GM12878 (cell line): ENCODE measurements at regions not wholly inside any gene's neighbourhood (a gene's known extent, or its start where the extent isn't known, plus 50 kb on each side); places are given as distances from the start of the nearest gene placed in this dataset.

Source experiments
- ATAC-seq: fragments of 200-7000 bp; cut with Tn5 transposase; 3 replicates; pipeline ENCODE4 v1.9.1; 2020; ENCODE audit warnings: mild to moderate bottlenecking, moderate library complexity
- BruUV-seq: library from RNA; stranded (reverse); fragments of 400-500 nt; replicated peaks from 2 replicates; lab custom pipeline; 2021; lab: Mats Ljungman, UMichigan
- CTCF ChIA-PET: fragments of 300-600 bp; sonication (Branson Sonifier 250); formaldehyde crosslinking; extraction: SDS; loops from one replicate; lab custom pipeline; 2021; ENCODE audit warnings: inconsistent platforms; lab: Yijun Ruan, JAX
- POLR2A ChIA-PET: fragments of 350-600 bp; formaldehyde crosslinking; extraction: SDS; loops from one replicate; lab custom pipeline; 2021; ENCODE audit warnings: inconsistent platforms; lab: Charles Lee
- RAD21 ChIA-PET: fragments of 300-600 bp; sonication (Branson Sonifier 250); formaldehyde crosslinking; loops from one replicate; lab custom pipeline; 2023; ENCODE audit warnings: antibody characterized with exemption; ENCODE audit not compliant: unreplicated experiment; lab: Charles Lee
- SMC1A ChIA-PET: fragments of 300-600 bp; sonication (Branson Sonifier 250); formaldehyde crosslinking; loops from one replicate; lab custom pipeline; 2023; ENCODE audit not compliant: unreplicated experiment, uncharacterized antibody; lab: Charles Lee
- DNase-seq: peaks from one replicate; pipeline ENCODE4 v3.0.0-alpha.2; 2011; ENCODE audit warnings: low read depth, low spot score
- FAIRE-seq: peaks from 3 replicates; lab custom pipeline; 2011; peaks lifted over from hg19 to GRCh38; lab: Jason Lieb, UNC
- H2AFZ ChIP-seq: 2 replicates; pipeline ENCODE4 v1.6.0; 2011; ENCODE audit warnings: low read depth, low read length, control low read depth; ENCODE audit not compliant: control insufficient read depth
- H3K27ac ChIP-seq: 2 replicates; pipeline ENCODE4 v1.5.1; 2011; ENCODE audit warnings: control low read depth; ENCODE audit not compliant: control insufficient read depth, insufficient read depth
- H3K27me3 ChIP-seq, 2 experiments: replicated peaks in 1 of 2; 2 replicates each; pipeline versions ENCODE4 v1.6.0 to v1.6.1; 2011; ENCODE audit warnings: low read length in 1 of 2; ENCODE audit not compliant: control insufficient read depth in 2 of 2, insufficient read depth in 2 of 2
- H3K36me3 ChIP-seq, 2 experiments: 2 replicates each; pipeline ENCODE4 v1.5.1; 2011; ENCODE audit warnings: low read length in 1 of 2; ENCODE audit not compliant: control insufficient read depth in 2 of 2, insufficient read depth in 2 of 2
- H3K4me1 ChIP-seq: 2 replicates; pipeline ENCODE4 v1.6.1; 2011; ENCODE audit warnings: mild to moderate bottlenecking, low read length, moderate library complexity, mixed read lengths; ENCODE audit not compliant: control insufficient read depth, insufficient read depth
- H3K4me2 ChIP-seq: 2 replicates; pipeline ENCODE4 v1.6.0; 2011; ENCODE audit warnings: control low read depth; ENCODE audit not compliant: control insufficient read depth, insufficient read depth
- H3K4me3 ChIP-seq: fragments of 200-600 bp; sonication (generic); 2 replicates; pipeline ENCODE4 v1.5.1; 2016
- H3K79me2 ChIP-seq: 2 replicates; pipeline ENCODE4 v1.6.0; 2011; ENCODE audit warnings: low read length; ENCODE audit not compliant: control insufficient read depth, insufficient read depth
- H3K9ac ChIP-seq: 2 replicates; pipeline ENCODE4 v1.8.0; 2011; ENCODE audit warnings: low read length, control low read depth, mixed read lengths; ENCODE audit not compliant: control insufficient read depth, insufficient read depth
- H3K9me3 ChIP-seq: replicated peaks from 3 replicates; pipeline ENCODE4 v1.5.1; 2011; ENCODE audit warnings: mild to moderate bottlenecking, low read length; ENCODE audit not compliant: control insufficient read depth, insufficient read depth
- H4K20me1 ChIP-seq: 2 replicates; pipeline ENCODE4 v1.6.0; 2011; ENCODE audit not compliant: control insufficient read depth, insufficient read depth
- ATF7 ChIP-seq: fragments of 450-650 bp; IDR thresholded peaks from 2 replicates; pipeline ENCODE4 v1.6.1; 2016; ENCODE audit warnings: low read depth, mild to moderate bottlenecking
- BMI1 ChIP-seq: fragments of 450-650 bp; IDR thresholded peaks from 2 replicates; pipeline ENCODE4 v1.6.1; 2016; ENCODE audit warnings: mild to moderate bottlenecking, moderate library complexity, borderline replicate concordance
- CBFB ChIP-seq: IDR thresholded peaks from 2 replicates; pipeline ENCODE4 v1.6.1; 2016; ENCODE audit warnings: antibody characterized with exemption, low read depth
- EED ChIP-seq: sonication (generic); IDR thresholded peaks from 2 replicates; pipeline ENCODE4 v1.6.1; 2016; ENCODE audit warnings: antibody characterized with exemption, low read depth
- HDAC6 ChIP-seq: fragments of 200-600 bp; sonication (generic); IDR thresholded peaks from one replicate; pipeline ENCODE4 v1.8.0; 2017; ENCODE audit warnings: antibody characterized with exemption; ENCODE audit not compliant: unreplicated experiment
- IKZF1 ChIP-seq: fragments of 450-650 bp; conservative IDR thresholded peaks from 2 replicates; pipeline ENCODE4 v1.6.1; 2017; ENCODE audit warnings: antibody characterized with exemption, mild to moderate bottlenecking
- KAT2A ChIP-seq: conservative IDR thresholded peaks from 2 replicates; pipeline ENCODE4 v1.6.1; 2011; ENCODE audit warnings: low read depth, low read length; ENCODE audit not compliant: control insufficient read depth
- POLR2AphosphoS2 ChIP-seq: IDR thresholded peaks from 2 replicates; pipeline ENCODE4 v1.6.1; 2011; ENCODE audit warnings: low read depth, mild to moderate bottlenecking, low read length, improper control_type of control experiment, moderate library complexity
- POU2F2 ChIP-seq: IDR thresholded peaks from 3 replicates; pipeline ENCODE4 v1.6.1; 2011; ENCODE audit warnings: low read depth, mild to moderate bottlenecking, low read length, borderline replicate concordance
- SIN3A ChIP-seq: IDR thresholded peaks from 2 replicates; pipeline ENCODE4 v1.6.1; 2012; ENCODE audit warnings: low read depth, low read length, improper control_type of control experiment
- SREBF1 ChIP-seq: IDR thresholded peaks from 2 replicates; pipeline ENCODE4 v1.6.1; 2012; ENCODE audit warnings: mild to moderate bottlenecking, low read length
- TCF7 ChIP-seq: IDR thresholded peaks from 2 replicates; pipeline ENCODE4 v1.6.1; 2014; ENCODE audit warnings: antibody characterized with exemption, borderline replicate concordance
- WGBS: methylation state at CpG from one replicate; pipeline ENCODE4 v1.1.6; 2016; ENCODE audit warnings: low lambda C conversion rate; ENCODE audit not compliant: insufficient replicate concordance, insufficient coverage; ENCODE audit errors: missing lambda C conversion rate; 5-methylcytosine and 5-hydroxymethylcytosine counted together
- in situ Hi-C: fragments of 300-500 bp; cut with MboI; formaldehyde crosslinking; loops from 9 replicates; pipeline ENCODE4 v1.14.3; 2018; ENCODE audit warnings: mixed read lengths
- intact Hi-C: fragments of 100-400 bp; cut with micrococcal nuclease; formaldehyde crosslinking; loops from one replicate; pipeline ENCODE4 v1.14.2; 2022; ENCODE audit not compliant: unreplicated experiment
- TF ChIP-seq, protein P1 (sequence below): fragments of 150-350 bp; IDR thresholded peaks from 2 replicates; pipeline ENCODE4 v1.6.1; 2014; ENCODE audit warnings: mild to moderate bottlenecking, low read depth, low read length
- TF ChIP-seq, protein P2 (sequence below): fragments of 450-650 bp; IDR thresholded peaks from 2 replicates; pipeline ENCODE4 v1.6.1; 2014; ENCODE audit warnings: mild to moderate bottlenecking
- TF ChIP-seq, protein P3 (sequence below): IDR thresholded peaks from 2 replicates; pipeline ENCODE4 v1.6.1; 2012; ENCODE audit warnings: mild to moderate bottlenecking, low read depth, low read length

DNA sequence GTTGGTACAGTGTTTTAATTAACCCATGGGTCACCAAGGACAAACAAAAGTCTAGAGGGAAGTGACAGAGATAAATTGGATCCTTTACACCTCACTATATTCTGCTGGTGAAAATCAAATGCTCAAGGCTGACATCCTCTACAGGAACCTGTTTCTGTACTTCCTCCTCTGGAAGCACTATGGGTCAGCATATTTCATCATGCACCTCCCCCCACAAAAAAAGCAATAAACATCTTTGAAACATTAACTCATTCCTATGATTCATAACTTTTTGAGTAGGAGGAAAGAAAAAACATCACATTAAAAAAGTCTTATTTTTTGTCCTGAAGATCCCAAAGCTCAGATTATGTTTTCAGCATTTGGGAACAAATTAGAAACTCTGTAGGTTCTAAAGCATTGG is 588.3 kb upstream of the SGCG start:
- no peaks in the 10 kb centered on the region for H3K4me1 ChIP-seq
- RAD21 ChIA-PET = no interaction called here
- in situ Hi-C loops = no loop called here
- SMC1A ChIA-PET = no interaction called here
- CTCF ChIA-PET = no interaction called here
- POLR2A ChIA-PET = no interaction called here
- DNase-seq (no peak), ATAC-seq (no peak), FAIRE-seq (no peak)
- intact Hi-C loops = no loop called here
- H3K27ac ChIP-seq = no peak overlapping the region
- H3K79me2 ChIP-seq = no peaks in the 10 kb centered on the region
- no peaks in the 10 kb centered on the region for H3K27me3 ChIP-seq
- H3K9me3 ChIP-seq = no peaks in the 10 kb centered on the region; the same call in 2 of the 3 replicates
- no peak for TF ChIP-seq POLR2AphosphoS2
- no peak overlapping the region for H2AFZ ChIP-seq
- H4K20me1 ChIP-seq = no peaks in the 10 kb centered on the region
- H3K9ac ChIP-seq = no peak overlapping the region
- H3K36me3 ChIP-seq = no peaks in the 10 kb centered on the region
- no peak overlapping the region for H3K4me2 ChIP-seq
- H3K4me3 ChIP-seq = no peak overlapping the region
- no TSS peak for BruUV-seq

DNA sequence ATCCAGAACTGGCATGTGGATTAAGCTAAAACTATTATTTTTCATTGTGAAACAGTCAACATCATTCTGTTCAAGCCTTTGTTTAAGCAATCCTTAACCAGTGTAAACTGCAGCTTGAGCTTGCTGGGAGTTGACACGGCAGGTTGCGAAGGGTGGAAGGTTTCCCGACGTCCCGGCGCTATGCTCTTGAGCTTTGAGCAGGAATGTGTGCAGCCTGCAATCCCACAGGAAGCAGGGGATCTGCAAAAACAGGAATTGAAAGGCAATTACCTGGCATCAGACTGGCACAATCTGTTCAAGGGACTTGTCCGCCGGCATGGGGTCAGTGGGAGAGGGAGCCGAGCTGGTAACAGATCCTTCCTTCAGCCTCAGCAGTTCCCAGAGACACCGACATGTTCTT is 586.7 kb upstream of the SGCG start:
- POLR2A ChIA-PET = no interaction called here
- ATAC-seq (no peak), DNase-seq (no peak), FAIRE-seq (no peak)
- SMC1A ChIA-PET = no interaction called here
- Histone ChIP-seq H3K36me3 (no peaks in the 10 kb centered on the region), H3K79me2 (no peaks in the 10 kb centered on the region), H3K9ac (no peak overlapping the region), H3K4me1 (no peaks in the 10 kb centered on the region), H3K27ac (no peak overlapping the region), H3K4me3 (no peak overlapping the region), H2AFZ (no peak overlapping the region), H3K4me2 (no peak overlapping the region), H4K20me1 (no peaks in the 10 kb centered on the region), H3K27me3 (no peaks in the 10 kb centered on the region), H3K9me3 (no peaks in the 10 kb centered on the region; the same call in 2 of the 3 replicates)
- 54% methylated on average over 10 of the region's 10 CpGs for WGBS
- CTCF ChIA-PET = no interaction called here
- in situ Hi-C loops (no loop called here), intact Hi-C loops (no loop called here)
- no TSS peak for BruUV-seq
- RAD21 ChIA-PET = no interaction called here
- TF ChIP-seq, protein P1, sequence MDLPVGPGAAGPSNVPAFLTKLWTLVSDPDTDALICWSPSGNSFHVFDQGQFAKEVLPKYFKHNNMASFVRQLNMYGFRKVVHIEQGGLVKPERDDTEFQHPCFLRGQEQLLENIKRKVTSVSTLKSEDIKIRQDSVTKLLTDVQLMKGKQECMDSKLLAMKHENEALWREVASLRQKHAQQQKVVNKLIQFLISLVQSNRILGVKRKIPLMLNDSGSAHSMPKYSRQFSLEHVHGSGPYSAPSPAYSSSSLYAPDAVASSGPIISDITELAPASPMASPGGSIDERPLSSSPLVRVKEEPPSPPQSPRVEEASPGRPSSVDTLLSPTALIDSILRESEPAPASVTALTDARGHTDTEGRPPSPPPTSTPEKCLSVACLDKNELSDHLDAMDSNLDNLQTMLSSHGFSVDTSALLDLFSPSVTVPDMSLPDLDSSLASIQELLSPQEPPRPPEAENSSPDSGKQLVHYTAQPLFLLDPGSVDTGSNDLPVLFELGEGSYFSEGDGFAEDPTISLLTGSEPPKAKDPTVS = no peak
- TF ChIP-seq HDAC6 = no peak
- no peak for TF ChIP-seq POU2F2
- no peak for TF ChIP-seq KAT2A
- TF ChIP-seq CBFB = no peak
- no peak for TF ChIP-seq IKZF1
- TF ChIP-seq SREBF1 = no peak
- no peak for TF ChIP-seq ATF7
- TF ChIP-seq EED = no peak
- TF ChIP-seq TCF7 = no peak
- TF ChIP-seq, protein P2, sequence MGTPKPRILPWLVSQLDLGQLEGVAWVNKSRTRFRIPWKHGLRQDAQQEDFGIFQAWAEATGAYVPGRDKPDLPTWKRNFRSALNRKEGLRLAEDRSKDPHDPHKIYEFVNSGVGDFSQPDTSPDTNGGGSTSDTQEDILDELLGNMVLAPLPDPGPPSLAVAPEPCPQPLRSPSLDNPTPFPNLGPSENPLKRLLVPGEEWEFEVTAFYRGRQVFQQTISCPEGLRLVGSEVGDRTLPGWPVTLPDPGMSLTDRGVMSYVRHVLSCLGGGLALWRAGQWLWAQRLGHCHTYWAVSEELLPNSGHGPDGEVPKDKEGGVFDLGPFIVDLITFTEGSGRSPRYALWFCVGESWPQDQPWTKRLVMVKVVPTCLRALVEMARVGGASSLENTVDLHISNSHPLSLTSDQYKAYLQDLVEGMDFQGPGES = no peak
- TF ChIP-seq SIN3A = no peak
- no peak for TF ChIP-seq BMI1
- TF ChIP-seq, protein P3, sequence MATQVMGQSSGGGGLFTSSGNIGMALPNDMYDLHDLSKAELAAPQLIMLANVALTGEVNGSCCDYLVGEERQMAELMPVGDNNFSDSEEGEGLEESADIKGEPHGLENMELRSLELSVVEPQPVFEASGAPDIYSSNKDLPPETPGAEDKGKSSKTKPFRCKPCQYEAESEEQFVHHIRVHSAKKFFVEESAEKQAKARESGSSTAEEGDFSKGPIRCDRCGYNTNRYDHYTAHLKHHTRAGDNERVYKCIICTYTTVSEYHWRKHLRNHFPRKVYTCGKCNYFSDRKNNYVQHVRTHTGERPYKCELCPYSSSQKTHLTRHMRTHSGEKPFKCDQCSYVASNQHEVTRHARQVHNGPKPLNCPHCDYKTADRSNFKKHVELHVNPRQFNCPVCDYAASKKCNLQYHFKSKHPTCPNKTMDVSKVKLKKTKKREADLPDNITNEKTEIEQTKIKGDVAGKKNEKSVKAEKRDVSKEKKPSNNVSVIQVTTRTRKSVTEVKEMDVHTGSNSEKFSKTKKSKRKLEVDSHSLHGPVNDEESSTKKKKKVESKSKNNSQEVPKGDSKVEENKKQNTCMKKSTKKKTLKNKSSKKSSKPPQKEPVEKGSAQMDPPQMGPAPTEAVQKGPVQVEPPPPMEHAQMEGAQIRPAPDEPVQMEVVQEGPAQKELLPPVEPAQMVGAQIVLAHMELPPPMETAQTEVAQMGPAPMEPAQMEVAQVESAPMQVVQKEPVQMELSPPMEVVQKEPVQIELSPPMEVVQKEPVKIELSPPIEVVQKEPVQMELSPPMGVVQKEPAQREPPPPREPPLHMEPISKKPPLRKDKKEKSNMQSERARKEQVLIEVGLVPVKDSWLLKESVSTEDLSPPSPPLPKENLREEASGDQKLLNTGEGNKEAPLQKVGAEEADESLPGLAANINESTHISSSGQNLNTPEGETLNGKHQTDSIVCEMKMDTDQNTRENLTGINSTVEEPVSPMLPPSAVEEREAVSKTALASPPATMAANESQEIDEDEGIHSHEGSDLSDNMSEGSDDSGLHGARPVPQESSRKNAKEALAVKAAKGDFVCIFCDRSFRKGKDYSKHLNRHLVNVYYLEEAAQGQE = no peak
